Jurkat, Clone E6-1 (cell line): ENCODE measurements at regions not wholly inside any gene's neighbourhood (a gene's known extent, or its start where the extent isn't known, plus 50 kb on each side); places are given as distances from the start of the nearest gene placed in this dataset.

Experiments used
- DNase-seq: peaks from one replicate; pipeline ENCODE4 v3.0.0-alpha.2; 2011; ENCODE audit warnings: low read depth, low spot score
- H3K4me3 ChIP-seq: 2 replicates; pipeline ENCODE4 v1.5.1; 2011; ENCODE audit warnings: mild to moderate bottlenecking, low read length, control low read depth, moderate library complexity

DNA sequence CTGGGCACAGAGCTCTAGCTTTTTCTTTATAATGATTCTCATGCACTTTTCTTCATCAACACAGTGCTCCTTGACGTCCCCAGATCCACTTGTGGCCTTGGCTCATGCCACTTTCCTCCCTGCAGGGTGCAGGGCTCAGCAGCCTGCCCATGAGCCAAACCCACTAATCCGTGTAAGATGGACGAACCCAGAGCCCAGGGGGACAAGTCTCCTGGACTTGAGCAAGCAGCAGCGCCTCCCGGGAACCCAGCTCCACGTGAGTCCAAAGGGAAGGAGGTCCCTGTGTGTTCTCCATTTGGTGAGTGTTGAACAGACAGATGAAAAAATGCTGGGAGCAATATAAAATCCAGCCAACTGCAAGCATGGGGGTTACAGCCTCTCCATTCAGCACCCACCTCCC lies 470.6 kb upstream of the HS6ST1 start:
- H3K4me3 ChIP-seq, result no peak overlapping the region
- DNase-seq, result no peak

DNA sequence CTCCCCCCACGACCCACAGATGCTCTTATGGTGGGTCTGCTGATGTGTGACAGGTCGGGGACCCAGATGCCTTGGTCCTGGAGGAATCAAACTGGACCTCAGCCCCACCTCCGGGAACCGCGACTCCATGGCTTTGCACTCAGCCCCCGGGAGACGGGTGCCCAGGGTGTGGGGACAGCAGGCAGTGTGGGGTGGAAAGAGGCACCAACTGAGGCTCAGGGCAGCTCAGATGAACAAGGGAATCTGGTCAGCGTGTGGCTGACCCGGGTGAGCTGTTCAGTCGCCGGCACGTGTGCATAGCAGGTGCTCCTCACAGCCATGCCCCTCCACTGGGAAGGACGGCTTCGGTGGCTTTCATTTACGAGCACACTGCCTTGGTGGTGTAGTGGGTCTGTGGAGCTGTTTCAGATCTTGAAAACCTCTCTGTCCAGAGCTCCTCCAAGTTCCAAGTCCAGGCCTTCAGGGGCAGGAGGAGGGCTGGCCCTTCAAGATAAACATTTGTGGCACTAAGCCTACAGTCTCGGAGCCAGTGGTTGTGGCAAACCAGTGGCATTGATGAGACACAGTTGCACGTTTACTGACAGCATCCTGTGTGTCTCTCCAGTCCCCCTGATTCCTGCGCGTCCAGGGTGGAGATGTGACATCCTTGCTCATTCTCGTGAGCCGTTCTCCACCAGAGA lies 471.2 kb upstream of the HS6ST1 start:
- no peak overlapping the region for H3K4me3 ChIP-seq
- no peak for DNase-seq

DNA sequence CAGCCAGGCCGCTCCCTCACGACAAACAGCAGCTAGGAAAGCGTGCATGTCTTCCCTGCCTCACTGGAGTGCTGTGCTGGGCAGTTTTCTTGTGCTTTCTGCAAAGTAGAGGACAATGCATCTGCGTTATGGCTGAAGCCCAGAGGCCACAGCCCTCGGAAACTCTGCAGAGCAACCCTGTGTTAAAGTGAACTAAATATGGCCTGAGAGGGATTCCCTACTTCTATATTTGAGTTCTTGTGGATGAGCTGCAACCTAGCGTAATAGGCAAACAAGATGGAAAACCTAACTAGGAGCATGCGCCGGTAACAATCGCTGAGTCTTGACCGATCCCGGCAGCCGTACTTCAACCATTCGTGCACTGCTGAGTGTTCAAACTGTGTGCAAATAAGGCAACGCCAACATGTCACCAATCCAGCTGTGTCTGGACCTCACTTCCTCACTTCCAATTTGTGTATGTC lies 471.9 kb upstream of the HS6ST1 start:
- DNase-seq, result no peak
- no peak overlapping the region for H3K4me3 ChIP-seq

- H3K4me3 ChIP-seq, result no peak overlapping the region
- no peak for DNase-seq
Measured at GRCh38 chr2:128791120-128791984, 472.7 kb upstream of the HS6ST1 start.

DNA sequence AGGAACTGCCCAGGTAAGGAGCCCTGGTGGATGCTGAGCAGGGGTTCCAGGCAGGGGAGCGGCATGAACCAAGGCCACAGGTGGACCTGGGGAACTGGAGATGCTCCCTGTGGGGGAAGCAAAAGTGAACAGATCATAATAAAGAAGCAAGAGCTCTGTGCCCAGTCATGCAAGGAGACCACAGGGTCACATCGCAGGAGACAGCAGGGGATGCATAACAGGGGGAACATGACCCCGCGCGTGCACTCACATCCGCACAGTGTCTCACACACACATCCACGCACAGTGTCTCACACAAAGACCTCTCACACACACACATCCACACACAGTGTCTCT lies 473.3 kb upstream of the HS6ST1 start:
- no peak overlapping the region for H3K4me3 ChIP-seq
- DNase-seq, result no peak

DNA sequence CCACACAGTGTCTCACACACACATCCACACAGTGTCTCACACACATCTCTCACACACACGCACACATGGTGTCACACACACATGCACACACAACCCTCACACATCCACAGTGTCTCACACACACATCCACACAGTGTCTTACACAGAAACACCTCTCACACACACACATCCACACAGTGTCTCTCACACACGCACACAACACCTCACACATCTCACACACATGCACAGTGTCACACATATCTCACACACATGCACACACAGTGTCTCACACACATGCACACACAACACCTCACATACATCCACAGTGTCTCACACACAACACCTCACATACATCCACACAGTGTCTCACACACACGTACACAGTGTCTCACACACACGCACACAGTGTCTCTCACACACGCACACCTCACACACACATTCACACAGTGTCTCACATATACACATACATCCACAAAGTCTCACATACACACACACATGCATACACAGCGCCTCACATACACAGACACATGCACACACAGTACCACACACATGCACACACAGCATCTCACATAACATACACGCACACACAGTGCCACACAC lies 473.9 kb upstream of the HS6ST1 start:
- DNase-seq, result no peak

GRCh38 chr2:128793404-128793803 lies 474.7 kb upstream of the HS6ST1 start:
- DNase-seq, result no peak
- no peak overlapping the region for H3K4me3 ChIP-seq

More for the DNA sequence above, 473.9 kb upstream of the HS6ST1 start:
- H3K4me3 ChIP-seq, result no peak overlapping the region

DNA sequence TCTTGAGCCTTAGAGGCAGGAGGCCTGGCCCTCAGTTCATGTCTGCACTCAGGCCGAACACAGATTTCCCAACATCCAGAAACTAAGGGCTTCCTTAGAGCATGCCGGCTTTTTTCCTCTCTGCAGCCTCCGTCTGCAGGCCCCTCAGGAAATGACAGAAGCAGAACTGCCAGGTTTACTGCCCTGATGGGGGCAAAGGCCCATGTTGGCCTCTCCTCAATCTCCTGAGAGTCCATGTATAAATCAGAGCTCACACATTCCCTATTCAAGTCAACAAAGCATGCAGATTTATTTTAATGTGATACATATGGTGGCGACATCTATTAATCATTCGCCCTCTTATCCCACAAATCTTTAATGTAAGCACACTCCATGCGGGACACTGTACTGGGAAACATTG lies 475.6 kb upstream of the HS6ST1 start:
- no peak for DNase-seq
- no peak overlapping the region for H3K4me3 ChIP-seq

DNA sequence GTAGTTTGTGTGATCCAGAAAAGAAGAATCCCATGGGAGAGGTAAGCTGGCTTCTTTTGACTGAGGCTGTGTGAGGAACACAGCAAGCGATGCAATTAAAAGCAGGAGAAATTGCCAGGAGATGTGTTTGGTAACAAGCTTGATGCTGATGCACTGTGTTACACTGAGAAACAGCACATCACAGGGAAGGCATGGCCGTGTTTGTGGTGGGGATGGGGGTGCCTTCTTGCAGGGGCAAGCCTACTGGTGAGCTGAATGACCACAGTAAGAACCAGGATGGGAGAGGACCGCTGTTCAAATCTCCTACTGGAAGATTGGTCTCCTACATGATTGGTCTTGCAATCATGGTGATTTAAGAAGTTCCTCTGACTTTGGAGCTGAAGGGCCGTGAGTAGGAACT lies 477.7 kb upstream of the HS6ST1 start:
- no peak for DNase-seq
- H3K4me3 ChIP-seq, result no peak overlapping the region

- no peak for DNase-seq
- no peak overlapping the region for H3K4me3 ChIP-seq
Measured at GRCh38 chr2:128797092-128797491, 478.4 kb upstream of the HS6ST1 start.

GRCh38 chr2:128797533-128797932 lies 478.9 kb upstream of the HS6ST1 start:
- DNase-seq, result no peak
- H3K4me3 ChIP-seq, result no peak overlapping the region

DNA sequence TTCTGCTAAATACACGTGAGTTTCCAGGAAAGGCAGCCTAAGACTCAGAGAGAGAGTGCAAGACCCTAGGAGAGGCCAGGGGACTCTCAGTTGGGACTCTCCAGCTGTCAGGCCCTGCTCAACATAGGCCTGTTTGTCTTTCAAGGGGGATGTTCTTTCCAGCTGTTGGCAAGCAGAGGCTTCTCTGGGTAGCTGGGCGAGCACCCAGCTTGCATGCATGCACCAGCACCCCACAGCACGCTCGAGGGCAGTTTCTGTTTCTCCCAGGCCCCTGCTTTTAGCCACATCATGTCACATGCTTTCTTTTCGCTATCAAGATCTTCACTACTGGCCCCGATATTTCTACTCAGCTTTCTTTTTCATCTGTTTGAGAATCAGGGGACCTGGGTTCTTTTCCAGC lies 479.3 kb upstream of the HS6ST1 start:
- no peak overlapping the region for H3K4me3 ChIP-seq
- DNase-seq, result no peak

DNA sequence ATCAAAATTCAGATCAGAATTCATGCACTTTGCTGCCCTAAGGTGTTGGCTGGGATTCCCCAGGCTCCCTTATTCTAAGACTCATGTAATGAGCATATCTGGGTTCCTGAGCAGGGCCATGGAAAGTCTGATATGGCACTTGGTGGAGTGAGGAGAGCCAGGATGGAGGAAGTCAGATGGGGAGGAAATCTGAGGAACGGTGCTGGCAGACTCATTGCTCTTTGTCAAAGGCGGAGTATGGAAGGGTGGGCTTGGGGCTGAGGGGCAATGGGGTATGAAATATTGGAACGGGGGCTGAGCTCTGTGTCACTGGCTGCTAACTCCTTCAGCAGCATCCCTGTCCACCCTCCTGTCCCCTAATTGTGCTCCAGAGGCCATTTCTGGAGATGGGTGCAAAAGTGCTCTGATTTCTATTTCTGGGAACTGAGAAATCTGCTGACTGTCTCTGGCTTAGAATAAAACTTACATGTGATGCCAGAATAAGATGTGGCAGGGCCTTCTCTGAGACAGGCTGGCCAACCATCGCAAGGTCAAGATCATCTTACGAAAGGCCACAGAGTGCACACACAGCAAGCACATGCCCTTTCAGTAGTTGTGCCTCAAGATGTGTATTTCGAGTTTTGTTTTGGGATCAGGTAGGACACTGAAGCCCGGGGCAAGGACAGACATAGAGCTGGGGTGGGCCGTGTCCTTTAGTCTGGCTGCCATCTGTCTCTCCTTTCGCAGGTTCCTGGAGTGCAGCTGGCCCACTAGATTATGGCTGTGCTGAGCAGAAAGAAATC lies 480.0 kb upstream of the HS6ST1 start:
- DNase-seq, result no peak
- no peak overlapping the region for H3K4me3 ChIP-seq

DNA sequence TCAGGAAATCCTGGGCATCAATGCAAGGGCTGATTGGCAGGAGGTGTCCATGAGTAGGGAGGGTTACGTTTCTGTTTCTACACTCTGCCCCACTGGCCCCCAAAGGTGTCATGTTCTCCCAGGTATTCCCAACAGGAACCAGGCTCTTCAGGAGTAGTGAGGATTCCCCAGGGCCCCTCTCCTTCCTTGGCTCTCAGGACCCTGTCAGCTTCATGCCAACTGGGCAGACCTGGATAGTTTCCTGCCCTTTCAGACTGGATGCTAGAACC lies 480.6 kb upstream of the HS6ST1 start:
- H3K4me3 ChIP-seq, result no peak overlapping the region

GRCh38 chr2:128799730-128800129 lies 481.1 kb upstream of the HS6ST1 start:
- no peak for DNase-seq
- H3K4me3 ChIP-seq, result no peak overlapping the region

More for the DNA sequence above, 480.6 kb upstream of the HS6ST1 start:
- no peak for DNase-seq

- DNase-seq, result no peak
- H3K4me3 ChIP-seq, result no peak overlapping the region
Measured at GRCh38 chr2:128801576-128801975, 482.9 kb upstream of the HS6ST1 start.

DNA sequence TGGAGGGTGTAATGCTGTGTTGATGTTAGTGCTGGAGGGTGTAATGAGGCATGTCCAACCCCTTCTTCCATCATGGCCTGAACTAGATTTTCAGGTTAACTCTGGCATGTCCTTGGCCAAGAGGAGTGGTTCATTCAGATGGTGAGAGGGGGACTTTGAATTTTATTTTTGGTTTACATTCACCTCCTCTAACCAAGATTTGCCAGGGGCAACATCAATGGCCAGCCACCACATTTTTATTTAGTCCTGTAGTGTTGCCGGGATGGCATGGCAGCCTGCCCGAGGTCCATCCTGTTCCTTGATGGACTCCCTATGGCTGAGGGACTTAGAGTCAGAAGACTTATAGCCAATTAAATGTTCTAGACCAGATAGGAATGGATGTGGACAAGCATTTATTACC lies 484.6 kb upstream of the HS6ST1 start:
- no peak overlapping the region for H3K4me3 ChIP-seq
- DNase-seq, result no peak

DNA sequence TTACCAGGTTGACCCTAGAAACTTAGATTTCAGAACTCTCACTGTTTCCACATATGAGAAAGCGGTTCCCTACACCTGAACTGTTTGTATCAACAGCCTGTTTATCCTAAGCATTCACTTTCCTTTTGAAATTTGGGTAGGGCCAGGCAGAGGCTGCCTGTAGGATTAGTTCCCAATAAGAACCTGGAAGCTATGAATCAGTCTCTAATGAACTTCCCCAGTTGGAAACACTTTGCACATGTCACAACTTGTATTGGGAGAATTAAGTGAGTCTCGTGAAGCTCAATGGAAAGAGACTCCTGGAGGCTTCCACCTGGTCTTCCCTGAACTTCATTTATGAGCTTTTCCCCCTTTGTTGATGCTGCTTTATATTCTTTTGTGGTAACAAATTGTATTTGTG lies 486.6 kb upstream of the HS6ST1 start:
- no peak for DNase-seq
- H3K4me3 ChIP-seq, result no peak overlapping the region

- DNase-seq, result no peak
- no peak overlapping the region for H3K4me3 ChIP-seq
Measured at GRCh38 chr2:128805918-128806317, 487.2 kb upstream of the HS6ST1 start.

GRCh38 chr2:128807317-128807716 lies 488.6 kb upstream of the HS6ST1 start:
- no peak for DNase-seq
- no peak overlapping the region for H3K4me3 ChIP-seq
